Sigmoid colon (tissue), 6 donors: ENCODE measurements at regions not wholly inside any gene's neighbourhood (a gene's known extent, or its start where the extent isn't known, plus 50 kb on each side); places are given as distances from the start of the nearest gene placed in this dataset.

Experiments
- DNase-seq: peaks from one replicate; pipeline ENCODE4 v3.0.0-alpha.2; 2019
- H3K27ac ChIP-seq, 4 donors: fragments of 200-600 bp; sonication (generic); one replicate each; pipeline ENCODE4 v1.5.1; 2016 to 2019; ENCODE audit warnings: mild to moderate bottlenecking in 1 of 4
- H3K27me3 ChIP-seq, 3 donors: fragments of 200-600 bp; sonication (generic); one replicate each; pipeline ENCODE4 v1.5.1; 2019; ENCODE audit warnings: mild to moderate bottlenecking in 1 of 3
- H3K36me3 ChIP-seq, 4 donors: fragments of 200-600 bp; sonication (generic); one replicate each; pipeline ENCODE4 v1.5.1; 2016 to 2019
- H3K4me1 ChIP-seq, 4 donors: fragments of 200-600 bp; sonication (generic); one replicate each; pipeline ENCODE4 v1.5.1; 2017 to 2019
- H3K4me3 ChIP-seq, 4 donors: fragments of 200-600 bp; sonication (generic); one replicate each; pipeline ENCODE4 v1.5.1; 2017 to 2019; ENCODE audit warnings: mild to moderate bottlenecking in 2 of 4, moderate library complexity in 1 of 4
- H3K9me3 ChIP-seq, 4 donors: fragments of 200-600 bp in 3 of 4; sonication (generic) in 3 of 4; one replicate each; pipeline versions ENCODE4 v1.5.1 to v1.6.1; 2013 to 2019
- CTCF ChIP-seq, 4 experiments: fragments of 450-650 bp in 3 of 4; fragments of 200-600 bp in 1 of 4; IDR thresholded peaks; one replicate each; pipeline ENCODE4 v1.5.1; 2016 to 2019; ENCODE audit warnings: antibody characterized with exemption in 4 of 4, mild to moderate bottlenecking in 3 of 4, moderate library complexity in 2 of 4
- EP300 ChIP-seq, 4 donors: sonication (generic); formaldehyde crosslinking; IDR thresholded peaks; one replicate each; pipeline ENCODE4 v1.6.1; 2017; ENCODE audit warnings: antibody characterized with exemption in 4 of 4
- POLR2A ChIP-seq, 2 donors: fragments of 450-650 bp; IDR thresholded peaks; one replicate each; pipeline ENCODE4 v1.6.1; 2016; ENCODE audit warnings: antibody characterized with exemption in 2 of 2, mild to moderate bottlenecking in 2 of 2, moderate library complexity in 2 of 2
- POLR2AphosphoS5 ChIP-seq, 4 donors: sonication (generic); formaldehyde crosslinking; IDR thresholded peaks; one replicate each; pipeline ENCODE4 v1.6.1; 2017; ENCODE audit warnings: antibody characterized with exemption in 4 of 4
- WGBS, 2 donors: extraction: QIAGEN DNeasy Blood & Tissue Kit; methylation state at CpG; one replicate each; pipeline ENCODE4 v1.1.7; 2013; 5-methylcytosine and 5-hydroxymethylcytosine counted together
- intact Hi-C: fragments of 100-400 bp; cut with DNase I; formaldehyde crosslinking; loops from one replicate; pipeline ENCODE4 v1.15.1; 2023
- donor health status: healthy with polysubstance abuse.
- donor health status: healthy.

GRCh38 chr13:73465617-73465971 lies 406.8 kb downstream of the KLF5 start:
- Histone ChIP-seq H3K27ac (no peak overlapping the region), H3K36me3 (no peaks in the 10 kb centered on the region), H3K4me3 (no peak overlapping the region), H3K4me1 (no peaks in the 10 kb centered on the region), H3K27me3 (no peaks in the 10 kb centered on the region), H3K9me3 (no peaks in the 10 kb centered on the region)
- TF ChIP-seq POLR2A (IDR thresholded peaks at IDR 0.05) (no peak), CTCF (IDR thresholded peaks at IDR 0.05) (no peak), EP300 (IDR thresholded peaks at IDR 0.05) (no peak), POLR2AphosphoS5 (IDR thresholded peaks at IDR 0.05) (no peak)
- no peak for DNase-seq
- intact Hi-C loops: no loop called here
- WGBS, 2 donors: 9 to 41% methylated on average over 3 of the region's 3 CpGs

- TF ChIP-seq POLR2AphosphoS5 (IDR thresholded peaks at IDR 0.05) (no peak), POLR2A (IDR thresholded peaks at IDR 0.05) (no peak), CTCF (IDR thresholded peaks at IDR 0.05) (no peak), EP300 (IDR thresholded peaks at IDR 0.05) (no peak)
- Histone ChIP-seq H3K27ac (no peak overlapping the region), H3K4me3 (no peak overlapping the region), H3K4me1 (no peaks in the 10 kb centered on the region), H3K36me3 (no peaks in the 10 kb centered on the region), H3K9me3 (no peaks in the 10 kb centered on the region), H3K27me3 (no peaks in the 10 kb centered on the region)
- WGBS, 2 donors: 13 to 51% methylated on average over 5 of the region's 5 CpGs
- DNase-seq: no peak
- intact Hi-C loops: no loop called here
Measured at GRCh38 chr13:73464758-73465616, 406.2 kb downstream of the KLF5 start.

GRCh38 chr13:73462241-73462640 lies 403.4 kb downstream of the KLF5 start:
- no peak overlapping the region for H3K27ac ChIP-seq
- H3K27me3 ChIP-seq: no peaks in the 10 kb centered on the region
- no peak overlapping the region for H3K4me3 ChIP-seq
- 87 to 92% methylated on average over 4 of the region's 4 CpGs for WGBS, 2 donors
- no peaks in the 10 kb centered on the region for H3K9me3 ChIP-seq
- TF ChIP-seq POLR2AphosphoS5 (IDR thresholded peaks at IDR 0.05): no peak
- TF ChIP-seq POLR2A (IDR thresholded peaks at IDR 0.05): no peak
- no peak for TF ChIP-seq CTCF (IDR thresholded peaks at IDR 0.05)
- no peak for TF ChIP-seq EP300 (IDR thresholded peaks at IDR 0.05)
- H3K4me1 ChIP-seq: no peaks in the 10 kb centered on the region
- intact Hi-C loops: no loop called here
- DNase-seq: no peak
- H3K36me3 ChIP-seq: no peaks in the 10 kb centered on the region

- DNase-seq: no peak
- WGBS, 2 donors: 19 to 60% methylated on average over 10 of the region's 10 CpGs
- intact Hi-C loops: no loop called here
Measured at GRCh38 chr13:73451221-73452029, 392.6 kb downstream of the KLF5 start.

More at GRCh38 chr13:73451221-73452029, 392.6 kb downstream of the KLF5 start:
- Histone ChIP-seq H3K9me3 (no peaks in the 10 kb centered on the region), H3K27me3 (no peaks in the 10 kb centered on the region), H3K27ac (no peak overlapping the region), H3K4me1 (no peaks in the 10 kb centered on the region), H3K4me3 (no peak overlapping the region), H3K36me3 (no peaks in the 10 kb centered on the region)
- TF ChIP-seq POLR2AphosphoS5 (IDR thresholded peaks at IDR 0.05): no peak
- no peak for TF ChIP-seq CTCF (IDR thresholded peaks at IDR 0.05)
- no peak for TF ChIP-seq POLR2A (IDR thresholded peaks at IDR 0.05)
- no peak for TF ChIP-seq EP300 (IDR thresholded peaks at IDR 0.05)
